B cell (primary cell): ENCODE measurements at regions not wholly inside any gene's neighbourhood (a gene's known extent, or its start where the extent isn't known, plus 50 kb on each side); places are given as distances from the start of the nearest gene placed in this dataset.

Source experiments
- EZH2 ChIP-seq: IDR thresholded peaks from 2 replicates; pipeline ENCODE4 v1.6.1; 2012; ENCODE audit warnings: borderline replicate concordance, low read depth, mild to moderate bottlenecking, moderate library complexity, low read length; ENCODE audit not compliant: insufficient read depth, poor library complexity, severe bottlenecking
- TF ChIP-seq, protein P1 (sequence below): fragments of 200-600 bp; IDR thresholded peaks from one replicate; pipeline ENCODE4 v1.8.0; 2022; ENCODE audit warnings: antibody characterized with exemption, mild to moderate bottlenecking

DNA sequence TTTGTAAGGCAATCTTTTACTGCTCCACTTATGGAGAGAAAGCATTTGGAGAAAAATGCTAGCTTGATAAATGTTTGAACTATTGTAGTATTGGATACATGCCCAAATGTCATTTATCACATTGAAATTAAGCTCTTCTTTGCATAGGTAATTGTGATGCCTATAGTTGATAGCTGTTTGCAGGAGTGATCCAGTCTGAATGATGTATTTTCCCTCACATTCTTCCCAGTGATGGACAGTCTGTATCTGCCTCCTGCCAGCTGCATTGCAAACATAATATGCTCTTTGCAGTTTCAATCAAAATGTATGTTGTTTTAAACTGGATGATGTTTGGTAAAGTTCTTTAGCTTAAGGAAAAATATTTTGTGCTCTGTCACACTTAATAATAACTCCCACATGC, 89.8 kb downstream of the EDNRB start:
- TF ChIP-seq, protein P1, sequence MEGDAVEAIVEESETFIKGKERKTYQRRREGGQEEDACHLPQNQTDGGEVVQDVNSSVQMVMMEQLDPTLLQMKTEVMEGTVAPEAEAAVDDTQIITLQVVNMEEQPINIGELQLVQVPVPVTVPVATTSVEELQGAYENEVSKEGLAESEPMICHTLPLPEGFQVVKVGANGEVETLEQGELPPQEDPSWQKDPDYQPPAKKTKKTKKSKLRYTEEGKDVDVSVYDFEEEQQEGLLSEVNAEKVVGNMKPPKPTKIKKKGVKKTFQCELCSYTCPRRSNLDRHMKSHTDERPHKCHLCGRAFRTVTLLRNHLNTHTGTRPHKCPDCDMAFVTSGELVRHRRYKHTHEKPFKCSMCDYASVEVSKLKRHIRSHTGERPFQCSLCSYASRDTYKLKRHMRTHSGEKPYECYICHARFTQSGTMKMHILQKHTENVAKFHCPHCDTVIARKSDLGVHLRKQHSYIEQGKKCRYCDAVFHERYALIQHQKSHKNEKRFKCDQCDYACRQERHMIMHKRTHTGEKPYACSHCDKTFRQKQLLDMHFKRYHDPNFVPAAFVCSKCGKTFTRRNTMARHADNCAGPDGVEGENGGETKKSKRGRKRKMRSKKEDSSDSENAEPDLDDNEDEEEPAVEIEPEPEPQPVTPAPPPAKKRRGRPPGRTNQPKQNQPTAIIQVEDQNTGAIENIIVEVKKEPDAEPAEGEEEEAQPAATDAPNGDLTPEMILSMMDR: no peak
- no peak for TF ChIP-seq EZH2
